Lung (tissue), 11 donors: ENCODE measurements at regions not wholly inside any gene's neighbourhood (a gene's known extent, or its start where the extent isn't known, plus 50 kb on each side); places are given as distances from the start of the nearest gene placed in this dataset.

Source experiments
- ATAC-seq: fragments of 200-7000 bp; cut with Tn5 transposase; one replicate; pipeline ENCODE4 v1.9.1; 2020; ENCODE audit warnings: moderate number of reproducible peaks; ENCODE audit not compliant: insufficient read depth, low FRiP score
- DNase-seq, 3 donors: peaks; one replicate each; pipeline ENCODE4 v3.0.0-alpha.2; 2013 to 2017
- H3K27ac ChIP-seq, 2 donors: one replicate each; pipeline ENCODE4 v1.5.1; 2013; ENCODE audit warnings: mild to moderate bottlenecking in 2 of 2, moderate library complexity in 2 of 2, control low read depth in 1 of 2, inconsistent platforms in 1 of 2, low read depth in 1 of 2, low read length in 1 of 2
- H3K27me3 ChIP-seq, 3 donors: one replicate each; pipeline ENCODE4 v1.5.1; 2013; ENCODE audit warnings: low read length in 2 of 3; ENCODE audit not compliant: control insufficient read depth in 3 of 3, insufficient read depth in 3 of 3
- H3K36me3 ChIP-seq, 4 donors: one replicate each; pipeline ENCODE4 v1.5.1; 2013; ENCODE audit warnings: low read length in 4 of 4, mild to moderate bottlenecking in 1 of 4, moderate library complexity in 1 of 4; ENCODE audit not compliant: control insufficient read depth in 4 of 4, insufficient read depth in 4 of 4
- H3K4me1 ChIP-seq, 5 donors: one replicate each; pipeline ENCODE4 v1.5.1; 2013; ENCODE audit warnings: low read length in 5 of 5, mild to moderate bottlenecking in 2 of 5, moderate library complexity in 1 of 5; ENCODE audit not compliant: control insufficient read depth in 5 of 5, insufficient read depth in 5 of 5
- H3K4me3 ChIP-seq: one replicate; pipeline ENCODE4 v1.5.1; 2013; ENCODE audit warnings: mild to moderate bottlenecking, control low read depth, moderate library complexity
- H3K9ac ChIP-seq, 2 donors: one replicate each; pipeline ENCODE4 v1.5.1; 2013; ENCODE audit warnings: low read length in 2 of 2, control low read depth in 1 of 2; ENCODE audit not compliant: insufficient read depth in 1 of 2
- H3K9me3 ChIP-seq, 4 donors: one replicate each; pipeline ENCODE4 v1.5.1; 2013; ENCODE audit warnings: low read length in 3 of 4, mild to moderate bottlenecking in 1 of 4, moderate library complexity in 1 of 4; ENCODE audit not compliant: control insufficient read depth in 4 of 4, insufficient read depth in 3 of 4
- CTCF ChIP-seq: IDR thresholded peaks from 2 replicates; pipeline ENCODE4 v1.5.1; 2012; ENCODE audit warnings: mild to moderate bottlenecking; ENCODE audit errors: control extremely low read depth, extremely low read depth
- WGBS, 2 donors: extraction: QIAGEN DNeasy Blood & Tissue Kit; methylation state at CpG; one replicate each; pipeline ENCODE4 v1.1.7; 2013; 5-methylcytosine and 5-hydroxymethylcytosine counted together
- donor health status: control.
- donor health status: control.
- donor health status: Bipolar disorder and iron deficiency.
- donor health status: healthy.
- donor health status: DM: yes; HTN: yes; CAD: no.

- no peaks in the 10 kb centered on the region for H3K27me3 ChIP-seq
- peaks cover 0 to 7% (median 0%) of the 10 kb centered on the region in 5 donors for H3K4me1 ChIP-seq
- DNase-seq (no peak), ATAC-seq (no peak)
- no peaks in the 10 kb centered on the region for H3K36me3 ChIP-seq
- H3K27ac ChIP-seq = no peak overlapping the region
- no peak overlapping the region for H3K9ac ChIP-seq
- WGBS, 2 donors = 85 to 96% methylated on average over 2 of the region's 2 CpGs
- H3K9me3 ChIP-seq = no peaks in the 10 kb centered on the region
- no peak overlapping the region for H3K4me3 ChIP-seq
- TF ChIP-seq CTCF = no peak
These were observed 424.6 kb downstream of the METTL4 start for GRCh38 chr18:2146754-2147153.

GRCh38 chr18:2147476-2148230 lies 423.7 kb downstream of the METTL4 start:
- Histone ChIP-seq H3K9ac (no peak overlapping the region), H3K4me3 (no peak overlapping the region), H3K27ac (no peak overlapping the region), H3K4me1 (peaks cover 0 to 7% (median 0%) of the 10 kb centered on the region in 5 donors), H3K9me3 (no peaks in the 10 kb centered on the region), H3K36me3 (no peaks in the 10 kb centered on the region), H3K27me3 (no peaks in the 10 kb centered on the region)
- DNase-seq (peak; percentile 56 to 77 (median 59)), ATAC-seq (no peak)
- 55 to 75% methylated on average over 8 of the region's 8 CpGs for WGBS, 2 donors
- TF ChIP-seq CTCF = no peak

GRCh38 chr18:2148823-2149222 lies 422.5 kb downstream of the METTL4 start:
- H3K4me3 ChIP-seq = no peak overlapping the region
- H3K27ac ChIP-seq = no peak overlapping the region
- WGBS, 2 donors = 71 to 72% methylated on average over 4 of the region's 4 CpGs
- ATAC-seq (no peak), DNase-seq (no peak)
- H3K27me3 ChIP-seq = no peaks in the 10 kb centered on the region
- no peak for TF ChIP-seq CTCF
- no peaks in the 10 kb centered on the region for H3K36me3 ChIP-seq
- peaks cover 0 to 7% (median 0%) of the 10 kb centered on the region in 5 donors for H3K4me1 ChIP-seq
- no peaks in the 10 kb centered on the region for H3K9me3 ChIP-seq
- H3K9ac ChIP-seq = no peak overlapping the region

- Histone ChIP-seq H3K36me3 (no peaks in the 10 kb centered on the region), H3K27ac (no peak overlapping the region), H3K9me3 (no peaks in the 10 kb centered on the region), H3K4me3 (no peak overlapping the region), H3K9ac (no peak overlapping the region), H3K4me1 (peaks cover 0 to 7% (median 0%) of the 10 kb centered on the region in 5 donors), H3K27me3 (no peaks in the 10 kb centered on the region)
- ATAC-seq (no peak), DNase-seq (no peak)
- TF ChIP-seq CTCF = no peak
- 82 to 90% methylated on average over 1 of the region's 1 CpG for WGBS, 2 donors
These were observed 420.7 kb downstream of the METTL4 start for GRCh38 chr18:2150566-2150965.
